ENCODE measurements at regions not wholly inside any gene's neighbourhood (a gene's known extent, or its start where the extent isn't known, plus 50 kb on each side); places are given as distances from the start of the nearest gene placed in this dataset.
"Not testable (repeated sequence)": the region's sequence is repeated elsewhere in the genome, so short reads cannot be mapped to it uniquely, and the experiment has no call there.

DNA sequence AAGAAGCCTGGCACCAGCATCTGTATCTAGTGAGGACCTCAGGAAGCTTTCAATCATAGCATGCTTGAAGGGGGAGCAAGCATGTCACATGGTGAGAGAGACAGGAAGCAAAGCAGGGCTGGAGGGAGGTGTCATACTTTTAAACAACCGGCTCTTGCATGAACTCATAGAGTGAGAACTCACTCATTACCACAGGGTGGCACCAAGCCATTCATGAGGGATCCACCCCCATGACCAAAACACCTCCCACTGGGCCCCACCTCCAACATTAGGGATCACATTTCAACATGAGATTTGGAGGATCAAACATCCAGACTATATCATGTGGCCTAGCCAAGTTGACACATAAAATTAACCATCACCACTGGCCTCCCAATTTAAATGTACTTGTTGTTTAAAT, 125.1 kb upstream of the KCND3 start:
- H3K9me1 ChIP-seq (ENCODE audit: control insufficient read depth, extremely low read depth, insufficient read depth, low read length): no peaks in the 10 kb centered on the region
- TF ChIP-seq, protein P1, sequence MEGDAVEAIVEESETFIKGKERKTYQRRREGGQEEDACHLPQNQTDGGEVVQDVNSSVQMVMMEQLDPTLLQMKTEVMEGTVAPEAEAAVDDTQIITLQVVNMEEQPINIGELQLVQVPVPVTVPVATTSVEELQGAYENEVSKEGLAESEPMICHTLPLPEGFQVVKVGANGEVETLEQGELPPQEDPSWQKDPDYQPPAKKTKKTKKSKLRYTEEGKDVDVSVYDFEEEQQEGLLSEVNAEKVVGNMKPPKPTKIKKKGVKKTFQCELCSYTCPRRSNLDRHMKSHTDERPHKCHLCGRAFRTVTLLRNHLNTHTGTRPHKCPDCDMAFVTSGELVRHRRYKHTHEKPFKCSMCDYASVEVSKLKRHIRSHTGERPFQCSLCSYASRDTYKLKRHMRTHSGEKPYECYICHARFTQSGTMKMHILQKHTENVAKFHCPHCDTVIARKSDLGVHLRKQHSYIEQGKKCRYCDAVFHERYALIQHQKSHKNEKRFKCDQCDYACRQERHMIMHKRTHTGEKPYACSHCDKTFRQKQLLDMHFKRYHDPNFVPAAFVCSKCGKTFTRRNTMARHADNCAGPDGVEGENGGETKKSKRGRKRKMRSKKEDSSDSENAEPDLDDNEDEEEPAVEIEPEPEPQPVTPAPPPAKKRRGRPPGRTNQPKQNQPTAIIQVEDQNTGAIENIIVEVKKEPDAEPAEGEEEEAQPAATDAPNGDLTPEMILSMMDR (optimal IDR thresholded peaks at IDR 0.05 in 1 of 3, IDR thresholded peaks at IDR 0.05 in 1 of 3, conservative IDR thresholded peaks at IDR 0.05 in 1 of 3; ENCODE audit: extremely low read depth in 1 of 3, insufficient read depth in 2 of 3, low read length in 3 of 3): peak in 1 of 3 experiments; percentile 1
- TF ChIP-seq EZH2 (IDR thresholded peaks at IDR 0.05; ENCODE audit: low read length): no peak
- H3K9me3 ChIP-seq (ENCODE audit: control insufficient read depth, low read depth, low read length): no peaks in the 10 kb centered on the region
- H3K4me2 ChIP-seq (ENCODE audit: control insufficient read depth, extremely low read depth, insufficient read depth, low read depth, low read length): no peak overlapping the region
- H3K4me1 ChIP-seq (ENCODE audit: control insufficient read depth, extremely low read depth, insufficient read depth, low read length): no peaks in the 10 kb centered on the region
- no peak overlapping the region for H3K9ac ChIP-seq (ENCODE audit: control insufficient read depth, extremely low read depth, insufficient read depth, low read length)
- H3K36me3 ChIP-seq (ENCODE audit: control insufficient read depth in 2 of 2, extremely low read depth in 1 of 2, insufficient read depth in 2 of 2, low read length in 2 of 2): no peaks in the 10 kb centered on the region
- FAIRE-seq (no peak), DNase-seq (ENCODE audit: low read depth, low spot score) (no peak)
- H3K27ac ChIP-seq (ENCODE audit: control insufficient read depth, insufficient read depth, low read length): no peak overlapping the region
- dilution Hi-C loops (cut with MboI; ENCODE audit: extremely low pct_ligation_motif_present, low sequenced_read_pairs): no loop called here
- H3K4me3 ChIP-seq (ENCODE audit: control insufficient read depth in 2 of 3, extremely low read depth in 1 of 3, insufficient read depth in 2 of 3, low read depth in 1 of 3, low read length in 3 of 3): no peak overlapping the region
- H4K20me1 ChIP-seq (ENCODE audit: control insufficient read depth, extremely low read depth, insufficient read depth, low read length): no peaks in the 10 kb centered on the region
- H3K27me3 ChIP-seq (ENCODE audit: control insufficient read depth, extremely low read depth, insufficient read depth, low read length): no peaks in the 10 kb centered on the region
- no peak overlapping the region for H2AFZ ChIP-seq (ENCODE audit: control insufficient read depth, low read length)
- H3K79me2 ChIP-seq (ENCODE audit: control insufficient read depth, insufficient read depth, low read length): no peaks in the 10 kb centered on the region

DNA sequence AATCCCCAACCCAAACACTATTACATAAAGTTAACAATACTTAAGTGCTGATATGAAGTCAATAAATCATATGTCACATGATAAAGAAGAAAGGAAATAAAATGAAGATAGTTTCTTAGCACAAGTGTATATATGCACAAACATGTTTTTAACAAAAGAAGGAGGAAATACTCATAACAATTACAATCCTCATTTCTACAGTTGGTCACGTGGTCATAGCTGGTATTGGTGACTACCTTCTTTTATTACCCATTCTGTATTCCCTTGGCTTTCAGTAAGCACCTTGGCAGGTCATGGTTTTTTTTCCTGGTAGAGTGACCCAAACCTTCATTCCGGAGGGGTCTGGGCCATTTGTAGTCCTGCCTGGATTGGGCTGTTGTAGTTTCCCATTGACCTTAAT, 137.1 kb upstream of the KCND3 start:
- Histone ChIP-seq H3K9me3 (ENCODE audit: control insufficient read depth, low read depth, low read length) (no peaks in the 10 kb centered on the region), H3K4me1 (ENCODE audit: control insufficient read depth, extremely low read depth, insufficient read depth, low read length) (no peaks in the 10 kb centered on the region), H3K9me1 (ENCODE audit: control insufficient read depth, extremely low read depth, insufficient read depth, low read length) (no peaks in the 10 kb centered on the region), H3K79me2 (ENCODE audit: control insufficient read depth, insufficient read depth, low read length) (no peaks in the 10 kb centered on the region), H3K4me3 (ENCODE audit: control insufficient read depth in 2 of 3, extremely low read depth in 1 of 3, insufficient read depth in 2 of 3, low read depth in 1 of 3, low read length in 3 of 3) (no peak overlapping the region), H3K9ac (ENCODE audit: control insufficient read depth, extremely low read depth, insufficient read depth, low read length) (no peak overlapping the region), H3K27ac (ENCODE audit: control insufficient read depth, insufficient read depth, low read length) (no peak overlapping the region), H3K36me3 (ENCODE audit: control insufficient read depth in 2 of 2, extremely low read depth in 1 of 2, insufficient read depth in 2 of 2, low read length in 2 of 2) (no peaks in the 10 kb centered on the region), H4K20me1 (ENCODE audit: control insufficient read depth, extremely low read depth, insufficient read depth, low read length) (no peaks in the 10 kb centered on the region), H2AFZ (ENCODE audit: control insufficient read depth, low read length) (no peak overlapping the region), H3K4me2 (ENCODE audit: control insufficient read depth, extremely low read depth, insufficient read depth, low read depth, low read length) (no peak overlapping the region), H3K27me3 (ENCODE audit: control insufficient read depth, extremely low read depth, insufficient read depth, low read length) (no peaks in the 10 kb centered on the region)
- dilution Hi-C loops (cut with MboI; ENCODE audit: extremely low pct_ligation_motif_present, low sequenced_read_pairs): no loop called here
- no peak for FAIRE-seq
- no peak for DNase-seq (ENCODE audit: low read depth, low spot score)
- TF ChIP-seq, protein P1 (optimal IDR thresholded peaks at IDR 0.05 in 1 of 3, IDR thresholded peaks at IDR 0.05 in 1 of 3, conservative IDR thresholded peaks at IDR 0.05 in 1 of 3; ENCODE audit: extremely low read depth in 1 of 3, insufficient read depth in 2 of 3, low read length in 3 of 3): no peak
- no peak for TF ChIP-seq EZH2 (IDR thresholded peaks at IDR 0.05; ENCODE audit: low read length)

DNA sequence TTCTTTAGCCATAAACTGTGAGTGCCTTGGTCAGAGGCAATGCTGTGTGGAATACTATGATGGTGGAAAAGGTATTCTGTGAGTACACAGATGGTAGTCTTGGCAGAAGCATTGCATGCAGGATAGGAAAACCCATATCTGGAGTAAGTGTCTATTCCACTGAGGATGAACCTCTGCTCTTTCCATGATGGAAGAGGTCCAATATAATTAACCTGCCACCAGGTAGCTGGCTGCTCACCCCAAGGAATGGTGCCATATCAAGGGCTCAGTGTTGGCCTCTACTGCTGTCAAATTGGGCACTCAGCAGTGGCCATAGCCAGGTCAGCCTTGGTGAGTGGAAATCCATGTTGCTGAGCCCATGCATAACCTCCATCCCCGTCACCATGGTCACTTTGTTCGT, 138.1 kb upstream of the KCND3 start:
- FAIRE-seq; H3K9me1 ChIP-seq (ENCODE audit: control insufficient read depth, extremely low read depth, insufficient read depth, low read length); H3K27me3 ChIP-seq (ENCODE audit: control insufficient read depth, extremely low read depth, insufficient read depth, low read length); dilution Hi-C loops (cut with MboI; ENCODE audit: extremely low pct_ligation_motif_present, low sequenced_read_pairs); H3K4me3 ChIP-seq (ENCODE audit: control insufficient read depth in 2 of 3, extremely low read depth in 1 of 3, insufficient read depth in 2 of 3, low read depth in 1 of 3, low read length in 3 of 3); H3K9ac ChIP-seq (ENCODE audit: control insufficient read depth, extremely low read depth, insufficient read depth, low read length); H3K36me3 ChIP-seq (ENCODE audit: control insufficient read depth in 2 of 2, extremely low read depth in 1 of 2, insufficient read depth in 2 of 2, low read length in 2 of 2); H3K4me2 ChIP-seq (ENCODE audit: control insufficient read depth, extremely low read depth, insufficient read depth, low read depth, low read length); H2AFZ ChIP-seq (ENCODE audit: control insufficient read depth, low read length); DNase-seq (ENCODE audit: low read depth, low spot score); H4K20me1 ChIP-seq (ENCODE audit: control insufficient read depth, extremely low read depth, insufficient read depth, low read length); H3K79me2 ChIP-seq (ENCODE audit: control insufficient read depth, insufficient read depth, low read length); H3K27ac ChIP-seq (ENCODE audit: control insufficient read depth, insufficient read depth, low read length); H3K9me3 ChIP-seq (ENCODE audit: control insufficient read depth, low read depth, low read length); H3K4me1 ChIP-seq (ENCODE audit: control insufficient read depth, extremely low read depth, insufficient read depth, low read length): not testable (repeated sequence)
